ENCODE measurements at regions not wholly inside any gene's neighbourhood (a gene's known extent, or its start where the extent isn't known, plus 50 kb on each side); places are given as distances from the start of the nearest gene placed in this dataset.

DNA sequence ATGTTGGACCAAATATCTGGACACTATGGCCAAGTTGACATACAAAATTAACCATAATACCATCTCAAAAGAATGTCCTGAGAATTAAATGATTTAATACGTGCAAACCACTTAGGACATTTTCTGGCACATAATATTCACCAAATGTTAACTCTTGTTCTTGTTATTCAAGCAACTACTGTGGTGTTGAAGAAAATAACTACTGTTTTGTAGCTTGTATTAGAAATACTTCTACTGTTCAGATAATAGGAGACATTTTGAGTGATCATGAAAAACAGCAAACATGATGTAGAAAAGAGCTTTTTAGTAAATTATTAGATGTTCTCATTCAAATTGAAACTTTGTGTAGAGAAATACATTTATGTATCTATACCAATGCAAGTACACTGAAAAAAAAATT lies 140.7 kb upstream of the SMIM31 start:
- no TSS peak for BruUV-seq (replicated peaks)
- ChIA-PET CTCF (ENCODE audit: unreplicated experiment) (no interaction called here), POLR2A (interaction anchor here (1.1 kb wide), 1 partner anchor 8 kb away, joined by 3 read pairs; no protein-coding TSS in a partner anchor)
- Histone ChIP-seq H3K36me3 (ENCODE audit: insufficient read depth, low read length) (no peaks in the 10 kb centered on the region), H3K4me3 (ENCODE audit: low read depth, low read length, poor library complexity, severe bottlenecking) (no peak overlapping the region), H3K4me1 (ENCODE audit: insufficient read depth, low read length, poor library complexity, severe bottlenecking) (no peaks in the 10 kb centered on the region), H4K20me1 (ENCODE audit: insufficient read depth, low read length) (no peaks in the 10 kb centered on the region), H3K79me2 (ENCODE audit: insufficient read depth, low read depth, low read length) (no peaks in the 10 kb centered on the region), H3K27ac (ENCODE audit: low read depth, low read length, poor library complexity, severe bottlenecking) (no peak overlapping the region), H3K9me3 (ENCODE audit: low read length) (no peaks in the 10 kb centered on the region), H3K4me2 (ENCODE audit: low read length) (no peak overlapping the region), H3K9me2 (ENCODE audit: insufficient read depth, low read length) (no peaks in the 10 kb centered on the region), H2AFZ (ENCODE audit: low read length) (no peak overlapping the region)
- DNase-seq (ENCODE audit: low spot score), result no peak
- TF ChIP-seq EZH2phosphoT487 (IDR thresholded peaks at IDR 0.05; ENCODE audit: borderline replicate concordance, low read depth, low read length), result no peak
- intact Hi-C loops (cut with micrococcal nuclease; ENCODE audit: unreplicated experiment), result no loop called here

- Histone ChIP-seq H3K9me3 (ENCODE audit: low read length) (no peaks in the 10 kb centered on the region), H3K4me3 (ENCODE audit: low read depth, low read length, poor library complexity, severe bottlenecking) (no peak overlapping the region), H4K20me1 (ENCODE audit: insufficient read depth, low read length) (no peaks in the 10 kb centered on the region), H3K4me1 (ENCODE audit: insufficient read depth, low read length, poor library complexity, severe bottlenecking) (no peaks in the 10 kb centered on the region), H2AFZ (ENCODE audit: low read length) (no peak overlapping the region), H3K27ac (ENCODE audit: low read depth, low read length, poor library complexity, severe bottlenecking) (no peak overlapping the region), H3K9me2 (ENCODE audit: insufficient read depth, low read length) (no peaks in the 10 kb centered on the region), H3K4me2 (ENCODE audit: low read length) (no peak overlapping the region), H3K36me3 (ENCODE audit: insufficient read depth, low read length) (no peaks in the 10 kb centered on the region), H3K79me2 (ENCODE audit: insufficient read depth, low read depth, low read length) (no peaks in the 10 kb centered on the region)
- DNase-seq (ENCODE audit: low spot score), result no peak
- intact Hi-C loops (cut with micrococcal nuclease; ENCODE audit: unreplicated experiment), result no loop called here
- TF ChIP-seq, protein P1, sequence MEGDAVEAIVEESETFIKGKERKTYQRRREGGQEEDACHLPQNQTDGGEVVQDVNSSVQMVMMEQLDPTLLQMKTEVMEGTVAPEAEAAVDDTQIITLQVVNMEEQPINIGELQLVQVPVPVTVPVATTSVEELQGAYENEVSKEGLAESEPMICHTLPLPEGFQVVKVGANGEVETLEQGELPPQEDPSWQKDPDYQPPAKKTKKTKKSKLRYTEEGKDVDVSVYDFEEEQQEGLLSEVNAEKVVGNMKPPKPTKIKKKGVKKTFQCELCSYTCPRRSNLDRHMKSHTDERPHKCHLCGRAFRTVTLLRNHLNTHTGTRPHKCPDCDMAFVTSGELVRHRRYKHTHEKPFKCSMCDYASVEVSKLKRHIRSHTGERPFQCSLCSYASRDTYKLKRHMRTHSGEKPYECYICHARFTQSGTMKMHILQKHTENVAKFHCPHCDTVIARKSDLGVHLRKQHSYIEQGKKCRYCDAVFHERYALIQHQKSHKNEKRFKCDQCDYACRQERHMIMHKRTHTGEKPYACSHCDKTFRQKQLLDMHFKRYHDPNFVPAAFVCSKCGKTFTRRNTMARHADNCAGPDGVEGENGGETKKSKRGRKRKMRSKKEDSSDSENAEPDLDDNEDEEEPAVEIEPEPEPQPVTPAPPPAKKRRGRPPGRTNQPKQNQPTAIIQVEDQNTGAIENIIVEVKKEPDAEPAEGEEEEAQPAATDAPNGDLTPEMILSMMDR (conservative IDR thresholded peaks at IDR 0.05; ENCODE audit: low read length), result no peak
- no peak for TF ChIP-seq EZH2phosphoT487 (IDR thresholded peaks at IDR 0.05; ENCODE audit: borderline replicate concordance, low read depth, low read length)
- ChIA-PET POLR2A (interaction anchor here (1.1 kb wide), 1 partner anchor 9 kb away, joined by 3 read pairs; no protein-coding TSS in a partner anchor), CTCF (ENCODE audit: unreplicated experiment) (no interaction called here)
- no TSS peak for BruUV-seq (replicated peaks)
Observed at GRCh38 chr4:164613792-164614191, 140.1 kb upstream of the SMIM31 start.

- no peak for DNase-seq (ENCODE audit: low spot score)
- Histone ChIP-seq H3K36me3 (ENCODE audit: insufficient read depth, low read length) (no peaks in the 10 kb centered on the region), H3K27ac (ENCODE audit: low read depth, low read length, poor library complexity, severe bottlenecking) (no peak overlapping the region), H3K4me3 (ENCODE audit: low read depth, low read length, poor library complexity, severe bottlenecking) (no peak overlapping the region), H4K20me1 (ENCODE audit: insufficient read depth, low read length) (no peaks in the 10 kb centered on the region), H3K9me2 (ENCODE audit: insufficient read depth, low read length) (no peaks in the 10 kb centered on the region), H3K4me1 (ENCODE audit: insufficient read depth, low read length, poor library complexity, severe bottlenecking) (no peaks in the 10 kb centered on the region), H3K79me2 (ENCODE audit: insufficient read depth, low read depth, low read length) (no peaks in the 10 kb centered on the region), H2AFZ (ENCODE audit: low read length) (no peak overlapping the region), H3K4me2 (ENCODE audit: low read length) (no peak overlapping the region), H3K9me3 (ENCODE audit: low read length) (no peaks in the 10 kb centered on the region)
- no TSS peak for BruUV-seq (replicated peaks)
- TF ChIP-seq, protein P1 (conservative IDR thresholded peaks at IDR 0.05; ENCODE audit: low read length), result no peak
- TF ChIP-seq EZH2phosphoT487 (IDR thresholded peaks at IDR 0.05; ENCODE audit: borderline replicate concordance, low read depth, low read length), result no peak
- ChIA-PET POLR2A (interaction anchor here (1.1 to 1.3 kb wide), 2 partner anchors 9 to 15 kb away, joined by 3 read pairs; no protein-coding TSS in a partner anchor), CTCF (ENCODE audit: unreplicated experiment) (no interaction called here)
- intact Hi-C loops (cut with micrococcal nuclease; ENCODE audit: unreplicated experiment), result no loop called here
Observed at GRCh38 chr4:164614329-164614728, 139.6 kb upstream of the SMIM31 start.

Measured in OCI-LY7 (cell line).